Activated T-cell treated with anti-CD3 and anti-CD28 coated beads for 48 hours (primary cell): ENCODE measurements at regions not wholly inside any gene's neighbourhood (a gene's known extent, or its start where the extent isn't known, plus 50 kb on each side); places are given as distances from the start of the nearest gene placed in this dataset.

Experiments
- DNase-seq: peaks from one replicate; pipeline ENCODE4 v3.0.0-alpha.2; 2020; ENCODE audit warnings: low read depth

GRCh38 chr16:65905331-65905730 lies 461.2 kb upstream of the CDH5 start:
- no peak for DNase-seq

DNA sequence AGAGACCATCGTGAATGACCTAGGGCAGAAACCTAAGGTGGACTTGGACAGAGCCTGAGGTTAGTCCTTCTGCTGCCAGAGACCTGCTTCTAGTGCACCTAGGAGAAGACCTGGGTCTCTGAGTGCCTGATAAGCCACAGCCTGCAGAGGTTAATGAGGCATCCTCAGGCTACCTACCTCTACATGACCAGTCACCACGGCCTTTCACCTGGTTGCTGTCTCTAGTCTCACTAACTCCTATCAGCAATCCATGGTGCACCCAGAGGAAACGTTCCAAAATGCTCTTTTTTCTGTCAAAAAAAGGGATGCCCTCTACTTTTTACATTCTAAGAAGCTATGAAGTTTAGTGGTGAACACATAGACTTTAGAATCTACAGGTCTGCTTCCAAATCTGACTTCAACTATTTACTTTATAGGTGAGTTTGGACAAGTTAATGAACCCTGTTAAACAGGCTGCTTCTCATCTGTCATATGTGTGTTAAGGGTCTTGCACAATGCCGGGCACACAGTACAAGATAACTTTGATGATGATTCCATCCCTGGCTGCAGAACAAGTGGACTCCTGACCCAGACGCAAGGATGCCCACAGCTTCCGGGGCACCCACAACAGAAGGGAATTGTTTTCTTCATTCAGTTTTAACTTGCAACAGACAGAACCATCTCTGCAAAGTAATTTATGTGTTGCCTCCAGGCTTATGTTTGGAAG lies 469.9 kb upstream of the CDH5 start:
- DNase-seq = no peak

GRCh38 chr16:65895906-65896305 lies 470.6 kb upstream of the CDH5 start:
- DNase-seq = no peak

GRCh38 chr16:65895486-65895885 lies 471.0 kb upstream of the CDH5 start:
- no peak for DNase-seq

GRCh38 chr16:65890203-65890602 lies 476.3 kb upstream of the CDH5 start:
- DNase-seq = no peak

- no peak for DNase-seq
Observed at GRCh38 chr16:65889533-65889966, 476.9 kb upstream of the CDH5 start.

DNA sequence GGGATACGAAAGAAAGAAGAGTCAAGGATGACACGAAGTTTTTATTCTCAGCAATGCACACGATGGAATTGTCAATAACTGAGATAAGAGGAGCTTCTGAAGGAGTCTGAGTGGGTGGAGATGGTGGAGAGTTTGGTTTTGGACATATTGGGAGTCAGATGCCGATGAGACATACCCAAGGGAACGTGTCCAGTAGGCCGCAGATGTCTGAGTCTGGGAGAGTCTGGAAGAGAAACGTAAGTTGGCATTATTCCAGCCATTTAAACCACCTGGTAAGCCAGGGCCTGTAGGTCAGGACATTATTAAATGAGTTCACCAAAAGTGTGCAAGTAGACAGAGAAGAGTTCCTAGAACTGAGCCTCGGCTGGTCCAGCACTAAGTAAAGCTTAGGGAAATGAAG lies 478.3 kb upstream of the CDH5 start:
- DNase-seq = no peak

DNA sequence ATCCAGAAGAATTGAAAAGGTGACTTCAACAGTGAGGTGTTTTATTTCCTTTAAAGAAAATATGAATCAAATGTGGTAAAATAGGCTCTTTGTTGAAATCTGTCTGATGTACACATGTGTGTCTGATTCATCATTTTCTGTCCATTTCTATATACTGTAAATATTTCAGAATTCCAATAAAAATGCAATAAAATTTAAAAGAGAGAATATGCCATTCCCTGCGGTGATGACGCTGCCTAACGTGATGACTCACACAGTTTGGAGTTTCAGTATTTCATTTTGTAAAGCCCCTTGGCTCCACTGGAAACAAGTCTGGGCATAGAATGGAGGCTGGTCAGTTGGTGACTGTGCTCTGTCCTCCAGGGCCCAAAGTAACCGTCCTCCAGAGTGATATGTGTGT lies 482.5 kb upstream of the CDH5 start:
- no peak for DNase-seq

GRCh38 chr16:65878347-65878746 lies 488.1 kb upstream of the CDH5 start:
- no peak for DNase-seq

GRCh38 chr16:65876624-65877023 lies 489.9 kb upstream of the CDH5 start:
- DNase-seq = no peak

GRCh38 chr16:65876056-65876408 lies 490.5 kb upstream of the CDH5 start:
- no peak for DNase-seq

- no peak for DNase-seq
Observed at GRCh38 chr16:65875381-65876055, 491.0 kb upstream of the CDH5 start.

GRCh38 chr16:65869261-65869660 lies 497.2 kb upstream of the CDH5 start:
- DNase-seq = no peak

- DNase-seq = no peak
Observed at GRCh38 chr16:65867276-65867960, 499.1 kb upstream of the CDH5 start.

DNA sequence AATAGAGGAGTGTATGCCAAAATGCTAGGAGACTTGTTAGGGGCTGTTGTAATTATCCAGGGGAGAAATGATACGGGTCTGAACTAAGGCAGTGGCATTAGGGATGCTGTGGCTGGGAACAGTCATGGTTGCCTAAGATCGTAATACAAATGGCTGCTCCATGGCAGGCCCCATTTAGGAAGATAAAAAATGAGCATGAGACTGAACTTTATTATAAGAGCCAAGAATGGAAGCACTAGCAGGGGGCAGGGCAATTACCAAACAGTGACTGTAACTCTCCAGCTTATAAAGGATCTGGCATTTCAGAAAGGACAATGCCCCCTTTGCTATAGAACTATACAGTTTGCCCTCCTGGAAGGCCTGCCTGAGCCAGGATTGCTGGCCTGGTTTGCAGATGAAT lies 503.3 kb upstream of the CDH5 start:
- no peak for DNase-seq

- no peak for DNase-seq
Observed at GRCh38 chr16:65861131-65861731, 505.3 kb upstream of the CDH5 start.

DNA sequence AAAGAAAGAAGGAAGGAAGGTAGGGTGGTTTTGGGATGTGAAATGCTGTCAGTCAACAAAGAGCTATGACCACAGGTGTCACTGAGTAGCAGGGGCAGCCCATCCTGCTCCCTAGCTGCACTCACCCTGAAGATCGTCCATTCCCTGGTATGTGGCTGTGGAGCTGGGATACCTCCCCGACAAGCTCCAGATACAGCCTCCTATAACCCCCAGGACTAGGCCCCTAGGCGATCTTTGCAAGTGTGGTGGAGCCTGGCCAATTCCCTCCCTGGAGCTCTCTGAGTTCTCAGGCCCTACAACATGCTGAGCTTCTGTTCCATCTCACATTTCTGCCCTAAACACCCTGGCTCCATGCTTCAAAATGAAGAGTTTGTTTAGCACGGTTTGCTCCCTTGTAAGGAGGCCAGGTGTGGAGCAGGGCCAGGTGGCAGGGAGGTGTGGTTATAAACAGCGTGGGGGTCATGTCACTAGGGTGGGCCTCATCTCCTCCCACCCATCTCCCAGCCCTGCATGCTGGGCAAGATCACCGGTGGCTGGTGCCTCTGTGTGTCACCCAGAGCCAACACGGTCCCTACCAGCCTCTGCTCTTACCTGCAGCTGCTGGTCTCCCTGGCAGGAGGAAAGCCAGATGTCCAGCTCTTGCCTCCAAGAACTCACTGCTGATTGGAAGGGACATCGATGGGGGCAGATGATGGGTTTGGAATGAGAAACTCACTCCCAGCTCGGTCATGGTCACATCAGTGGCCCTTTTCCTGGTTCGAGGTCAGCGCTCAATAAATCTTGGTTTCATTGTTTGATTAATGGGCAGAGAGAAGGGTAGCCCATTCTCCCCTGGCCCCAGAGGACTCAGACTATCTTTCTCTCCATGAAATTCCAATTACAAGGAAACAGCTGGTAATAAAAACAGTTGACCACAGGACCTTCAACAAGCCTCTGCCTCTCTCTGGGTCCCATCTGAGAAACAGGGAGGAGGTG lies 511.0 kb upstream of the CDH5 start:
- DNase-seq = no peak

- no peak for DNase-seq
Observed at GRCh38 chr16:65846210-65846602, 520.3 kb upstream of the CDH5 start.

- no peak for DNase-seq
Observed at GRCh38 chr16:65845466-65846209, 520.9 kb upstream of the CDH5 start.

GRCh38 chr16:65843941-65844340 lies 522.5 kb upstream of the CDH5 start:
- DNase-seq = no peak

GRCh38 chr16:65842067-65842466 lies 524.4 kb upstream of the CDH5 start:
- no peak for DNase-seq
